ENCODE measurements at regions not wholly inside any gene's neighbourhood (a gene's known extent, or its start where the extent isn't known, plus 50 kb on each side); places are given as distances from the start of the nearest gene placed in this dataset.

DNA sequence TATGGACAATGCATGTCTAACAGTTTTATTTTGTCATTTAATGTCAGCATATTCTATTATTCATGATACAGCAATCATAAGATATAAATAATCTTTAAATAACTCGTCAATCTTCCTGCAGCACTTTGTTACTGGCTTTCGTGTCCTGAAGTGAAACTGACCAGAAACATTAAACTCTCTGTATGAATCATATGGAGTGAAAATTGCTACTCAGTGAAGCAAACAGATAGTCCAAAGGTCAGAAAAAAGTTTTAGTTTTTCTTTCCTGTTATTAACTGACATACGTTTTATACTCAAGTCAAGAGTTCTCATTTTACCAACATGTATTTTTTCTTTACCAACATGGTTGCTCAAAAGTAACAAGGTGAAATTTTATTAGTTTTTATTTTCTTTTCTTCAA, 106.8 kb upstream of the GALNT5 start:
- H3K4me3 ChIP-seq (replicated peaks in 1 of 2; ENCODE audit: low read depth in 2 of 2, low read length in 2 of 2), result no peak overlapping the region
- DNase-seq (ENCODE audit: low read depth in 2 of 2), result peak; percentile 18 to 41
- TF ChIP-seq, protein P1, sequence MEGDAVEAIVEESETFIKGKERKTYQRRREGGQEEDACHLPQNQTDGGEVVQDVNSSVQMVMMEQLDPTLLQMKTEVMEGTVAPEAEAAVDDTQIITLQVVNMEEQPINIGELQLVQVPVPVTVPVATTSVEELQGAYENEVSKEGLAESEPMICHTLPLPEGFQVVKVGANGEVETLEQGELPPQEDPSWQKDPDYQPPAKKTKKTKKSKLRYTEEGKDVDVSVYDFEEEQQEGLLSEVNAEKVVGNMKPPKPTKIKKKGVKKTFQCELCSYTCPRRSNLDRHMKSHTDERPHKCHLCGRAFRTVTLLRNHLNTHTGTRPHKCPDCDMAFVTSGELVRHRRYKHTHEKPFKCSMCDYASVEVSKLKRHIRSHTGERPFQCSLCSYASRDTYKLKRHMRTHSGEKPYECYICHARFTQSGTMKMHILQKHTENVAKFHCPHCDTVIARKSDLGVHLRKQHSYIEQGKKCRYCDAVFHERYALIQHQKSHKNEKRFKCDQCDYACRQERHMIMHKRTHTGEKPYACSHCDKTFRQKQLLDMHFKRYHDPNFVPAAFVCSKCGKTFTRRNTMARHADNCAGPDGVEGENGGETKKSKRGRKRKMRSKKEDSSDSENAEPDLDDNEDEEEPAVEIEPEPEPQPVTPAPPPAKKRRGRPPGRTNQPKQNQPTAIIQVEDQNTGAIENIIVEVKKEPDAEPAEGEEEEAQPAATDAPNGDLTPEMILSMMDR (IDR thresholded peaks at IDR 0.05; ENCODE audit: low read depth, low read length), result no peak

DNA sequence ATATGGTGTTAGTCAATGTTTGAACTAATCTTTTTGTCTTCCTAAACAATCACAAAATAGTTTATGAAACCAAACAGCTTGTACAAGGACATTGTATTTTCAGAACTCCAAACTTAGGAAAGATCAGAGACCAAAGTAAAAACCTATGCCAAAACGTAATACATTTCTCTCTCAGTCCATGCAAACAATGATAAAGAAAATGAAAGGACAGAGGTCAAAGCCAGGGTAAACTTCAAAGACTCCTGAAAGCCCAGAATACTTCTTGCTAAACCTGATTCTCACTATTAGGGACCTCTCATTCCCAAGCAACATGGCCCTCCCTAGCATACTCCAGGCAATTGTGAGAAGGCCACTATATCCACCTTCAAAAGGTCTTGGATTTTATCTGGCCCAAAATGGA, 105.1 kb upstream of the GALNT5 start:
- TF ChIP-seq, protein P1 (IDR thresholded peaks at IDR 0.05; ENCODE audit: low read depth, low read length), result no peak
- no peak for DNase-seq (ENCODE audit: low read depth in 2 of 2)
- no peak overlapping the region for H3K4me3 ChIP-seq (replicated peaks in 1 of 2; ENCODE audit: low read depth in 2 of 2, low read length in 2 of 2)

DNA sequence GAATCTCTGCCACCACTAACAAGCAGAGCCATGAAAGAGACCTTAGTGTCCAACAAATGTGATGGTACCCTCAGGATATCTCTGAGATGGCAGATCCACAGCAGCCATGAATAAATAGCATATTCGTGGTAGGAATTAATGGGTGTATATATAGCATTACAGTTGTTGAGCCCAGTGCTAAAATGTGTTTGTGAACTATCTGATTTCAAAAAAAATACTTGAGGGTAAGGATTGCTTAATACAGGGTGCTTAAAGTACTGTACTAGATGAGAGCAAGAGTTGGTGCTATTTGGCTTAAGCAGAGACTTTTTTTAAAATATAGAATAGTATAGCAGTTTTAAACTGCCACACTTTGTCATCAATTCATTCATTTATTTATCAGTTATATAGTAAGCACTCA, 101.5 kb upstream of the GALNT5 start:
- no peak overlapping the region for H3K4me3 ChIP-seq (replicated peaks in 1 of 2; ENCODE audit: low read depth in 2 of 2, low read length in 2 of 2)
- no peak for DNase-seq (ENCODE audit: low read depth in 2 of 2)
- TF ChIP-seq, protein P1 (IDR thresholded peaks at IDR 0.05; ENCODE audit: low read depth, low read length), result no peak

DNA sequence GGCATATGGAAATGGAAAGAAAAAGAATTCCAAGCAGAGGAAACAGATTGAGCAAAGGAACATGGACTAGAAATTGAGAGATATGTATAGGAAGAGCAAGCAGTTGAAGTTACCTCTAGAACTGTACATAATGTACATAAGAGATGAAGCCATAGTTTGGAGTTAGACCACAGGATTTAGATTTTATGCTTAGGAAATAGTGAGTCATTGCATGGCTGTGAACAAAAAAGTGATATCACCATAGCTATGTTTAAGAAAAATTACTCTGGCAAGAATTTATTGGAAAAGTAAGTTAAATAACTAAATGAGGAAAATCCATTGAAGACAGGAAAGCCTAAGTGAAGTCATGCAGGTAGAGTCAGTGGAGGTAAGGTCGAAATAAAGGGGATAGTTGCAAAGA, 99.4 kb upstream of the GALNT5 start:
- peak; percentile 55 to 83 for DNase-seq (ENCODE audit: low read depth in 2 of 2)
- no peak overlapping the region for H3K4me3 ChIP-seq (replicated peaks in 1 of 2; ENCODE audit: low read depth in 2 of 2, low read length in 2 of 2)
- TF ChIP-seq, protein P1 (IDR thresholded peaks at IDR 0.05; ENCODE audit: low read depth, low read length), result no peak

DNA sequence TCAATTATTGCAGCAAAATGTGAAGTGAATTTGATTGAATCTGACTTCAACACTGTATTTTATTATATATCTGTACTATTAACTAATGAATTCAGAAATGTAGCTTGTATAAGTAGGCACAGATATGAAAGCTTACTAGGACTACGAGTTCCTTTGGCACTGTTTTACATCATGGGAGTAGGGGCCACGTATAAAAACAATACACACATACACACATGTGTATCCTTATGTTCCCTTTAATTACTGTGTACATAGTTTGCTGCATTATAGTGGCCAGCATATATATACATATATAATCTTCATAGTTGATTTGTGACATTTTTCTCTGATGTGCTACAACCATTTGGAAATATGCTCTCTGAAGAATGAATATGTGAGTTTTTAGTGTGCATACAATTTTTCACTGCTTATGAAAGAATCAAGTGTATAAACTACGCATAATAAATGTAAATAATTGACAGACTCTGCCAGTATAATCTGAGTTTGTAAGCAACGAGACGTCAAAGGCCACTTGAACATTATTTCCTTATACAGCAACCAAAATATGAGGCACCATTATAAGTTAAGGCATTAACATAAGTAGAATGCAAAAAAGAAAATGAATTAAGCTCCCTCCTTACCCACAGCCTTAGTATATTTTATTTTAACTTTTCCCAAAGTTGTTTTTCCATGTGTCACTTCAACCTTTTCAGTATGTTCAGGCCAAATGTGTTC, 98.1 kb upstream of the GALNT5 start:
- no peak for DNase-seq (ENCODE audit: low read depth in 2 of 2)
- TF ChIP-seq, protein P1 (IDR thresholded peaks at IDR 0.05; ENCODE audit: low read depth, low read length), result no peak
- no peak overlapping the region for H3K4me3 ChIP-seq (replicated peaks in 1 of 2; ENCODE audit: low read depth in 2 of 2, low read length in 2 of 2)

DNA sequence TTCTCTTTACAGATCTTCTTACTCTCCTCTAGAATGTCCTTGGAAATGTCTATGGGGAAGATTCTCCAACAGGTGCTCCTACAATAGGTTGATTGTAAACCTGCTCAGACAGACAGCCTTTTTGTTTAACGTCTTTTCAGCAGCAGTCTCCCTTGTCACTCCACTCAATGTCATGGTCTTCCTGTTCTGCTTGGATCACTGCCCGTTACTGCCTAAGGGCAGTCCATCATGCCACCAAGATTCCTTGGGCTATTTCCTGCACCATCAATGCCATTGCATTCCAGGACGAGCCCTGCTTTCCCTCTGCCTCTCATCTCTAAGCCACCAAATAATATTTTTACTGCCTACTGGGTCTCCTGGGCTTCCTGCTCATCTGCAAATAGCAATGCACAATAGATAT, 97.4 kb upstream of the GALNT5 start:
- no peak for DNase-seq (ENCODE audit: low read depth in 2 of 2)
- H3K4me3 ChIP-seq (replicated peaks in 1 of 2; ENCODE audit: low read depth in 2 of 2, low read length in 2 of 2), result no peak overlapping the region
- TF ChIP-seq, protein P1 (IDR thresholded peaks at IDR 0.05; ENCODE audit: low read depth, low read length), result no peak

DNA sequence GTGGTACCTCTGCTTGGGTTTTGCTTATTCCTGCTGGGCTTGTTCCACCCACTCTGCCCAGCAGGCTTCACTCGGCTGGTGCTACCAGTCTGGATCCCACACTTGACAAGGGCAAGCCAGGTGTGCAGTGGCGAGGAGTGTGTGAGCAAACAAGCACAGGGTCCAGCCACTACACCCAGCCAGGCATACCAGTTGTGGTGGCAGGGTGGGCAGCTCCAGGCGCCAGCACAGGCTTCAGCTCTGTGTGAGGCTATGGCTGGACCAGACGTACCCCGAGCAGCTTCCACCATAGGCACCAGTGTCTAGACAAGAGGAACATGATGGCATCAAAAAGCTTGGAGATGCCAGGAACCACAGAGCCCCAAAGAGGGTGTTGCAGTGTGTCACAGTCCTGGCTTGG, 93.1 kb upstream of the GALNT5 start:
- DNase-seq (ENCODE audit: low read depth in 2 of 2), result no peak
- no peak overlapping the region for H3K4me3 ChIP-seq (replicated peaks in 1 of 2; ENCODE audit: low read depth in 2 of 2, low read length in 2 of 2)
- TF ChIP-seq, protein P1 (IDR thresholded peaks at IDR 0.05; ENCODE audit: low read depth, low read length), result no peak
